GM19240 (cell line): ENCODE measurements at regions not wholly inside any gene's neighbourhood (a gene's known extent, or its start where the extent isn't known, plus 50 kb on each side); places are given as distances from the start of the nearest gene placed in this dataset.

ENCODE experiments used
- DNase-seq: peaks from one replicate; pipeline ENCODE4 v3.0.0; 2011; ENCODE audit warnings: low spot score; ENCODE audit not compliant: insufficient read length

- no peak for DNase-seq
These were observed 410.7 kb downstream of the SIPA1L2 start for GRCh38 chr1:232218955-232219865.

GRCh38 chr1:232213928-232214327 is 416.0 kb downstream of the SIPA1L2 start:
- no peak for DNase-seq

GRCh38 chr1:232212253-232212652 is 417.7 kb downstream of the SIPA1L2 start:
- no peak for DNase-seq

- peak; percentile 10 for DNase-seq
These were observed 418.8 kb downstream of the SIPA1L2 start for GRCh38 chr1:232211149-232211548.

GRCh38 chr1:232209357-232209756 is 420.6 kb downstream of the SIPA1L2 start:
- DNase-seq: no peak

GRCh38 chr1:232207073-232207866 is 422.7 kb downstream of the SIPA1L2 start:
- DNase-seq: no peak

GRCh38 chr1:232204269-232204668 is 425.7 kb downstream of the SIPA1L2 start:
- no peak for DNase-seq

GRCh38 chr1:232201024-232201423 is 428.9 kb downstream of the SIPA1L2 start:
- DNase-seq: no peak

- no peak for DNase-seq
These were observed 433.9 kb downstream of the SIPA1L2 start for GRCh38 chr1:232196042-232196441.

GRCh38 chr1:232194424-232194823 is 435.5 kb downstream of the SIPA1L2 start:
- DNase-seq: no peak

GRCh38 chr1:232193451-232193783 is 436.5 kb downstream of the SIPA1L2 start:
- no peak for DNase-seq

GRCh38 chr1:232192781-232193450 is 437.0 kb downstream of the SIPA1L2 start:
- no peak for DNase-seq

GRCh38 chr1:232191560-232191959 is 438.4 kb downstream of the SIPA1L2 start:
- DNase-seq: no peak

- DNase-seq: no peak
These were observed 441.6 kb downstream of the SIPA1L2 start for GRCh38 chr1:232188318-232188717.

GRCh38 chr1:232186931-232187330 is 443.0 kb downstream of the SIPA1L2 start:
- DNase-seq: no peak

- no peak for DNase-seq
These were observed 445.1 kb downstream of the SIPA1L2 start for GRCh38 chr1:232184561-232185530.

- DNase-seq: no peak
These were observed 446.1 kb downstream of the SIPA1L2 start for GRCh38 chr1:232183802-232184201.

- no peak for DNase-seq
These were observed 446.6 kb downstream of the SIPA1L2 start for GRCh38 chr1:232183266-232183800.

GRCh38 chr1:232182236-232182635 is 447.7 kb downstream of the SIPA1L2 start:
- DNase-seq: no peak

GRCh38 chr1:232180779-232181136 is 449.2 kb downstream of the SIPA1L2 start:
- no peak for DNase-seq
